GM18499 (cell line): ENCODE measurements at regions not wholly inside any gene's neighbourhood (a gene's known extent, or its start where the extent isn't known, plus 50 kb on each side); places are given as distances from the start of the nearest gene placed in this dataset.
"Not testable (repeated sequence)": the region's sequence is repeated elsewhere in the genome, so short reads cannot be mapped to it uniquely, and the experiment has no call there.

Source experiments
- ATAC-seq: cut with Tn5 transposase; IDR thresholded peaks from one replicate; pipeline ENCODE4 v1.9.1; 2021; ENCODE audit warnings: moderate number of reproducible peaks; ENCODE audit not compliant: insufficient read depth, unreplicated experiment

DNA sequence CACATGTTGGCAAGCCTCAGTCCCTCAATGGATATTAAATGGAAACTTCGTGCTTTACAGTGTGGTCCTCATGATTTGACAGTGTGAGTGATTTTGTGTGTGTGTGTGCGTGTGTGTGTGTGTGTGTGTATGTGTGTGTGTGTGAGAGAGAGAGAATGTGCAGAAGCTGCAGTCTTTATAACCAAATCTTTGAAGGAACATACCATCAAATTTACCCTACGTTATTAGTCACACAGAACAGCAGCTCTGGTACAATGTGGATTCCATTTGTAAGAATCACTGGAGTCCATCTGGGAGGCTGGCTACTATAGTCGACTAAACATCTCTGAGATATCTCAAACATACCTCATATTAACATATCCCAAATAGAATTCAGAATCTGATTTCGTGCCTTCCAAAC, 928.0 kb upstream of the POT1 start:
- no peak for ATAC-seq

DNA sequence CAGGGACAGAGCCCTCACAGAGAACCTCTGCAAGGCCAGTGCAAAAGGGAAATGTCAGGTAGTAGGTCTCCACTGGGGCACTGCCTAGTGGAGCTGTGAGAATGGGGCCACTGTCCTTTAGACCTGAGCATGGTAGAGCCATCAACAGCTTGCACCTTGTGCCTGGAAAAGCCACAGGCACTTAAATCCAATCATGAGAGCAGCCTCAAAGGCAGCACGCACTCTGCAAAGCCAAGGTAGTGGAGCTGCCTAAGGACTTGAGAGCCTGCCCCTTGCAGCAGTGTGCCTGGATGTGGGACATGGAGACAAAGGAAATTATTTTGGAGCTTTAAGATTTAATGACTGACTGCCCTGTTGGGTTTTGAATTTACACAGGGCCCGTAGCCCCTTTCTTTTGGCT, 918.5 kb upstream of the POT1 start:
- ATAC-seq: no peak

DNA sequence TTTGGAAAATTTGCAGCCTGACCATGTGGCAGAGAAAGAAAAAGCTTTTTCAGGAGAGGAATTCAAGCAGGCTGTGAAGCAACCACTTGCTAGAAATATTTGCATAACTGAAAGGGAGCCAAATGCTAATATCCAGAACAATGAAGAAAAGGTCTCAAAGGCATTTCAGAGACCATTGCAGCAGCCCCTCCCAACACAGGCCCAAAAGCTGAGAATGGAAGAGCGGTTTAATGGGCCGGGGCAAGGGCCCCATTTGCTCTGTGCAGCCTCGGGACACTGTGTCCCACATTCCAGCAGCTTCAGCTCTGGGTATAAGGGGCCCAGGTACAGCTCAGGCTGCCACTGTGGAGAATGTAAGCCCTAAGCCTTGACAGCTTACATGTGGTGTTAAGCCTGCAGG, 918.1 kb upstream of the POT1 start:
- no peak for ATAC-seq

DNA sequence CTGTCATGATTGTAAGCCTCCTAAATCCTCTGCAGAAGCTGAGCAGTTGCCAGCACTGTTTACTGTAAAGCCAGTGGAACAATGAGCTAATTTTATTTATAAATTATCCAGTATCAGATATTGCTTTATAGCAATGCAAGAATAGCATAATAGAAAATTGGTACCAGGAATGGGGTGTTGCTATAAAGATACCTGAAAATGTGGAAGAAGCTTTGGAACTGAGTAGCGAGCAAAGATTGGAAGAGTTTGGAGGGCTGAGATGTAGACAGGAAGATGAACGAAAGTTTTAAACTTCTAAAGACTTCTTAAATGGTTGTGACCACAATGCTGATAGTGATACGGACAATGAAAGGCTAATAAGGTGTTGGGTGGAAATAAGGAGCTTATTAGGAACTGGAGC, 917.4 kb upstream of the POT1 start:
- no peak for ATAC-seq

DNA sequence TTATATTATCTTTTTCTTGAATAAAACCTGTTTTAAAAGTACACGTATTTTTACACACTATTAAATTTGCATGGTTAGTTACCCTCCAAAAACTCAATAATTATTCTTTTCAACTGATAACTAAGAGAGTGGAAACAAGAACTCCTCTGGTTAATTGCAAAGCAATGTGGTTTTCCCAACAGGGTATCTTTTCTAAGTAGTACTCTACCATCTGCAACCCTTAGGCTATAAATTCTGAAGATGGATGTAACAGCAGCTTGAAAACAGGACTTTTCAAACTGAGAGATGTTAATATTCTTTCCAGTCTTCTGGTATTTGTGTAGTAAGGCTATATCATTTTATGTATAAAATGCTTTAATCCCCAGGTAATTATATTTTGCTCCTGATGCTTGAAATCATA, 916.1 kb upstream of the POT1 start:
- ATAC-seq: no peak

DNA sequence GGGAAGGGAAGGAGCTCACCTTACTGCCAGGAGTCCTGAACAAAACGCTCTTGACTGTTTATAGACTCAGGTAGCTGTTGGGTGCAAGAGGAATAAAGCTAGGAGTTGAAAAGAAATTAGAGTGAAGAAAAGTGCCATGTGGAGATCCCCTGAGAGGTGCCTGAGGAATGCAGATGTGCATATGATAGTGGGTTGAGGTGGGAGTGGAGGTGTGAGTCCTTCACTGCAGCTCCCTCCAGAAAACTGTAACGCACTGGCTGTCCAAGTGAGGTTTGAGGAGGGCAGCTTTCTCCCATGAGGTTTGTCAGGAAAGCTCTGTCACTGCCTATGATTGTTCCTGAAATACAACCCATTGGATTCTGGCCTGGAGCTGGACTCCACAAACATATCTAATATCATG, 904.8 kb upstream of the POT1 start:
- no peak for ATAC-seq

DNA sequence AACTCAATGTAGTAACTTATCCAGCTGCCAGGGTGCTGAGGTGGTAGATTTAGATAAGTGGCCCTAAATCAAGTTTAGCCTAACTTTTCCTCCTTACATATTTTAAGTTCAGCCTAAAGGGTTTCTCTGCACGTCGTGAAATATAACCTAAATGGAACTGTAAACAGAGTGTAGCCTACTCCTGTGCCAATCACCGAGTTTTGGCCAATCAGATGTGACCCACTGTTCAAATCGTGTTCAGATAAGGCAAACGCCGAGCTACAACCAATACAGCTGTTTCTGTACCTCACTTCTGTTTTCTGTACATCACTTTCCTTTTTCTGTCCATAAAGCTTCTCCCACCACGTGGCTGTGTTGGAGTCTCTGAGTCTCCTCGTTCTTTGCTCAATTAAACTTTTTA, 904.2 kb upstream of the POT1 start:
- ATAC-seq: no peak

DNA sequence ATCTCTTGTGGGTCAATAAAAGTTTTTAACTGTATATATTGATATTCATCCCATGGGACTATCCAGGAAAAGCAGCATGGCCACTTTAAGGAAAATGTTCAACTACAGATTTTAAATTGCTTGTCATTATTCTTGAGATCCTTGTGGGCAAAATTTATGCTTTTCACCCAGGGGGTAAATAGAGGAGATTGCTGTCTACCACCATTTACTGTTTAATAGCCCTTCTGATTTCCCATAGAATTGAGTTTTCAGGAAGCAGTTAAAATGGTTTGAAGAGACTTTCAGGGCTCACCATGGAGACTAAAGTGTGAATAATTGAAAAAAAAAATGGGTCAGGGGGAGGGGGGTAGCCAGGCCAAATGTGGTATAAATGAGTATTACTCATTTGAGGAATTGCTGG, 901.1 kb upstream of the POT1 start:
- no peak for ATAC-seq

DNA sequence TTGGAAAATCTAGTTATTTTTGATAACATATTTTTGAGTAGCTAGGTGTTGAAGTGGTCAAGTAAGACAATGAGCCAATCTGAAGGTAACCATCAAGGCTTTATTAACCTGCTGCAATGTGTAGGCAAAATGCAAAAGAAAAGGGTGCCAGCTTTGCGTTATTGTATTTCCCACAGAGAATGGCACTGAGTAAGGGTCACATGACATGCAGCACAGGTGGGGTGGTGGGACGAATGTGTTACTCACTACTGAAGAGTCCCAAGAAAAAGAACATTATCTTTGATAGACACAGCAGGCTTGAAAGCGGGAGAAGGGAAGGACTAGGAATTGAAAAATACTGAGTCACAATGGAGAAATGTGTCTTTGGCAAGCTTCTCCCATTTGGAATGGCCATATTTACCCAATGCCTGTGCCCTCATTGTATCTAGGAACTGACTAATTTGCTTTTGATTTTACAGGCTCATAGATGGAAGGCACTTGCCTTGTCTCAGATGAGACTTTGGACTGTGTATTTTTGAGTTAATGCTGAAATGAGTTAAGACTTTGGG, 898.6 kb upstream of the POT1 start:
- ATAC-seq: no peak

DNA sequence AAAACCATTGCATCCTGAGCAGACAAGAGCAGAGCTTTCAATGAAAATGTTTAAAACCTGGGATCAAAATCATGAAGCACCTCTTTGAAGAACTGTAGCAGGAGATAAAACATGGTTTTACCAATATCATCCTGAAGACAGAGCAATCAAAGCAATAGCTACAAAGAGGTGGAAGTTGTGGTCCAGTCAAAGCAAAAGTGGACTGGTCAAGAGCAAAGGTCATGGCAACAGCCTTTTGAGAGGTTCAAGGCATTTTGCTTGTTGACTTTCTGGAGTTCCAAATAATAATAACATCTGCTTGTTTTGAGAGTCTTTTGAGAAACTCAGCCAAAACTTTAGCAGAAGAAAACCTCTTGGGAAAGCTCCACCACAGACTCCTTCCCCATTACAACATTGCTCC, 893.9 kb upstream of the POT1 start:
- ATAC-seq: no peak

DNA sequence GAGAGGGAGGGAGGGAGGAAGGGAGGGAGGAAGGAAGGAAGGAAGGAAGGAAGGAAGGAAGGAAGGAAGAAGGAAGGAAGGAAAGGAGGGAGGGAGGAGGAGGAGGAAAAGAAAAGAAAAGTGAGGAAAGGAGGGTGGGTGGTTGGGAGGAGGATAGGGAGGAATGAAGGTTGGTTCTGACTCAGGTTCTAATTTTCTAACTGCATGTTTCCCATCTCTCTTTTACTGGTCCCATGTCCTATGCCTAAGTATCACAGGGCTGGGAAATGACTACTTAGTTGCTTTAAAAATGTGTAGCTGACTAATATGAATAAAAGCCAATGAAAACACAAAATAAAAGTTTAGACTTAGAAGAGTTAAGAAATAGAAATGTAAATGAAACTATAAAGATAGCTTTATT, 890.9 kb upstream of the POT1 start:
- no peak for ATAC-seq

DNA sequence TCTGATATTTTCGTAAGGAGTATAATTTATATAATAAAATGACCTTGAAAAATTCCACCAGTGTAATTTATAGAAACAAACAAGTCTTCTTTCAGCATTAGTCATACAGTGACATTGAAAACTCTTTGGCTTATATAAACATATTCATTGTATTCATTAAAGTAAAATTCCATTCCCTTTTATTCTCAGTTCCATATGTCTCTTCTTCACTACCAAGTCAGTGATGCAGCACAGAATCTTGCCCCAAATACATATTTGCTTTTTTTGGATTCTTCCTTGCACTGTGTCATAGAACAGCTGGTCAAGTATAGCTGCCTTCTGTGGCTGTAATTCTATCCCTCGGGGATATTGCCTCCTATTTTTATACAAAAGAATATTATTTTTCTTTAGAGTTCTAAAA, 884.5 kb upstream of the POT1 start:
- no peak for ATAC-seq

DNA sequence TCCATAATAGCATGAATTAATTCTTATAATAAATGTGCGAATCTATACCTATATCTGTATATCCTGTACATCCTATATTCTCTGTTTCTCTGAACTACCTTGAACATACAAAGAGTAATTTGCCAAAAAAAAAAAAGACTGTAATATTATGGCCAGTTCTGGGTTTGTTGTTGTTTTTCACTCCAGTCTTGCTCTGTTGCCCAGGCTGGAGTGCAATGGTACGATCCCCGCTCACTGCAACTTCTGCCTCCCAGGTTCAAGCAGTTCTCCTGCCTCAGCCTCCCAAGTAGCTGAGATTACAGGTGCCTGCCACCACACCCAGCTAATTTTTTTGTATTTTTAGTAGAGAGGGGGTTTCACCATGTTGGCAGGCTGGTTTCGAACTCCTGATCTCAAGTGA, 876.9 kb upstream of the POT1 start:
- ATAC-seq: not testable (repeated sequence)

DNA sequence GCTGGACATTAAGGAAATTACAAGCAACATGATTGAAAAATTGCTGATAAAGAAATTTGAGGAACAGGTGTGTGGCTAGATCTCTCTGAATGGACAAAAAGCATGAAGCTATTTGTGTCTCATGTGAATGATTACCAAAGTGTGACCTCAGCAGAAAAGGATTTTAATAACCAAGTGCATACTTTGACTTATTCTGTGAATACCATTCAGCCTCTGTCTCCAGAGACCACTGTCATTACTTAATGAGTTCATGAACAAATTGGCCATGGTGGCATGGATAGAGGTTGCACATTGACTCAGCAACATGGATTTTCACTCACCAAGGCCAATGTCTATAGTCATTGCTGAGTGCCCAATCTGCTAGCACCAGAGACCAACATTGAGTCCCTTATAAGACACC, 874.6 kb upstream of the POT1 start:
- no peak for ATAC-seq

DNA sequence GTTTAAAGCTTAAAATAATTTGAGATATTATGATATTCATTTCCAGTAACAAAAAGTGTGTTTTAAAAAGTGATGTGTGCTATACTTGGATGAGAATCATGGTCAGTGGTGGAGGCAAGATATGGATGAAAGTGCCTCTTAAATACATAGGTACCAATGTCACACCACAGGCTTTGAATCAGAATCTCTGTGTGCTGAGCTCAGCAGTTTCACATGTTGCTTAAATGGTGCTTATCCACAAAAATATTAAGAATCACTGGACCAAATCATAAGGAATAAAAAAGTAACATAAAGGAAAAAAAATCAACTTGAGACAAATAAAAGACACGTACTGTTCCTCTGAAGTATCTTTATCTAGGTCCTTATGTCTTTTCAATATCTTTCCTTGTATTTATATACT, 850.5 kb upstream of the POT1 start:
- no peak for ATAC-seq

DNA sequence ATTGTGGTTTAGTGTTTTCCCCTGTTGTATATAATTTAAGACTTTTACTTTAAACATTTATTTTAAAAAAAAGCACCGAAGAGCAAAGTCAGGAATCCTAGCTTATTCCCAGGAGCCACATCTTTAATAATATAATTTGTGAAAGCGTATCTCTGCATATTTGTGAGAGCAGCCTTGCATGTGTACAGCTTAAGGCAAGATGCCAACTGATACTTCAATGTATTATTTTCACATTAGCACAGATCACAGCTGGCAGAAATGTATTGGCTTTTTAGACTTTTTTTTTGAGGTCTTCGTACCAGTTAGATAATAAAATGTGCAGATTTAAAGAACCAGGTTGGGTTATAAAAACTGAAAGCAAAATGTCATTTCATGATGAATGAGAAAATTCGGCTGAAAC, 845.7 kb upstream of the POT1 start:
- no peak for ATAC-seq

DNA sequence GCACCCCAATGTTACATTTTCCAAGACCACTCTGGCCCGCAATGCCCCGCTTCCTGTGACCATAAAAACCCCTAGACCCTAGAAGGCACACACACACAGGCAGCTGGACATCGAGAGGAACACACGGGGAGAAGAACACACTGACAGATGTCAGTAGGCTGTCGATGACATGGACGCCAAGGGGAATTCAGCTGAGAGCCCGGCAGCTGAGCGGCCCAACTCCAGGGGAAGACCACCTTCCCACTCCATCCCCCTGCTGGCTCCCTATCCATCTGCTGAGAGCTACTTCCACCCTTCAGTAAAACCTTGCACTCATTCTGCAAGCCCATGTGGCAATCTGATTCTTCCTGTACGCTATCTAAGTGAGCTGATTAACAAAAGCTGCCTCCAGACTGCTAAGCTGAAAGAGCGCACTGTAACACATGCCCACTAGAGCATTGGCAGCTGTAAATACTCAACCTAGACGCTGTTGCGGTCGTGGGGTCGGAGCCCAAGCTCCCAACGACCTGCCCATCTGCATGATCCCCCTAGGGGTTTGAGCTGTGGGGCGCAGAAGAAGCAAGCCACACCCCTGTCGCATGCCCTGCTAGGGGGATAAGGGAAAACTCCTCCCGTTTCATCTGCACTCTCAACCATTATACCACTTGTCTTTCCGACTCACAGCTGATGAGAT, 843.6 kb upstream of the POT1 start:
- ATAC-seq: no peak

DNA sequence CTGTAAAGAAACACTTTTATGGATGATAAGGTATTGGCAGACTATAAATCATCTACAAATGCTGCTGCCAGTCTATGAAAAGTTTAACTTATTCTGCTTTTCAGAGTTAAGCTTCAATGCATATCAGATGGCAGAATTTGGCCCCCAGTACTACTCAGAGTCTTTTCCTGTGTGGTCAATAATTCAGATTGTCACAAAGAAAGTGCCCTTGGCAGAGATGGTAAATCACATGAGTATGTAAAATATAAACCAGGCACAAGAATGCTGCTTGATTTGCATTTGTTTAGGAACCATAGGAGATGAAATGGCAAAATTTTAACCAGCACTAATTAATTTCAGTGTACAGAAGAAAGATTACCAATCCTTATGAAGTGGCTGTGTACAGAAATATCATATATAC, 818.3 kb upstream of the POT1 start:
- ATAC-seq: no peak

DNA sequence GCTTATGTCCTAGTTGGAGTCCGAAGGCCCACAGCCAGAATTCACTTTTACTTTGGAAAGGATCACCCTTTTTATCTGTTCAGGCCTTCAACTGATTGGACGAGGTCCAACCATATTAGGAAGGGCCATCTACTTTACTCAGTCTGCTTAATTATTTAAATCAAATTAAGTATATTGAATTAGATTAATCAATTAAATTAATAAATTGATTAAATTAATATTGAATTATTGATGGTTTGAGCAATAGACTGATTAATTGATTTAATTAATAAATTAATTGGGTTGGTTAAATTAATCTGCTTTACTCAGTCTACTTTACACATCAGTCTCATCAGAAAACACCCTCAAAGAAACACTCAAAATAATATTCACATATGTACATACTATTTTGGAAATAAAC, 816.9 kb upstream of the POT1 start:
- no peak for ATAC-seq

DNA sequence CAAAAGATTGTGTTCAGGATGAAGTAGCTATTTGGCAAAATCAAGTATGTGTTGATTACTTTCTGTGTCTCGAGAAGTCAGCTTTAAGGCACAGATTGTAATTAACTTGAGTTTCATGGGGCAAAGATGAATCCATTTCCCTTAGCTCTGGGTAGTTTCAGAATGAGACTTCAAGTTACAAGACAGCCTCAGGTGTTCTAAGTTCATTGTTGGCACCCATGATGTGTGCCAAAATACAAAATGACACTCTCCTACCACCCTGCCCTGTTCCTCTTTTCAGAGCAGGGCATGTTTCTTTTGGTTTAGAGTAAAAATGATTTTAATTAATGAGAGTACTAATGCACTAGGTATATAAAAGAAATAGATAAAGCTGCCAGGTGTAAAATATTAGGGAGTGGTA, 797.6 kb upstream of the POT1 start:
- ATAC-seq: no peak

DNA sequence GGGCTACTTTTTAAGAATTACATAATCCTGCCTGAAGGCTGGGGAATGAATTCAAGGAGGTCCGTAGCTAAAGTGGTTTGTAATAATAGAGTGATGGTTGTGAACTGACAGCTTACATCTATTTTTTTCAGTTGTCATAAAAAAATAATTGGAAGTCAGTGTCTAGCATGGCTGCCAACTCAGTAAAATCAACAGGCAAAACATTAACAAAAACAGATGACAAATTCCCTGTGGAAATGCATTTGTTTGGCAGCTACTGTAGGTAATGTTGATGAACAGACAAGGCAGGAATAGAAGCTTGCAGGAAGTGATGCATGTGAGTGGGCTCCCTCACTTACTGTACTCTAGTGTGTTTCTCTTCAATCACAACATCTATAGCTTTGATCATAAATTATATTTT, 766.0 kb upstream of the POT1 start:
- no peak for ATAC-seq

DNA sequence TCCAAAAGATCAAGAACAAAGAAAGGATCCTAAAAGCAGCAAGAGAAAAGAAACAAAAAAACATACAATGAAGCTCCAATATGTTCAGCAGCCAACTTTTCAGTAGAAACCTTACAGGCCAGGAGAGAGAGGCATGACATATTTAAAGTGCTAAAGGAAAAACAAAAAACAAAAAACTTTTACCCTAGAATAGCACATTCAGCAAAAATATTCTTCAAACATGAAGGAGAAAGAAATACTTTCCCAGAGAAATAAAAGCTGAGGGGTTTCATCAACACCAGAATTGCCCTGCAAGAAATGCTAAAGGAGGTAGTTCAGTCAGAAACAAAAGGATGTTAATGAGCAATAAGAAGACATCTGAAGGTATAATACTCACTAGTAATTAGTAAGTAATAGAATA, 753.5 kb upstream of the POT1 start:
- ATAC-seq: no peak

DNA sequence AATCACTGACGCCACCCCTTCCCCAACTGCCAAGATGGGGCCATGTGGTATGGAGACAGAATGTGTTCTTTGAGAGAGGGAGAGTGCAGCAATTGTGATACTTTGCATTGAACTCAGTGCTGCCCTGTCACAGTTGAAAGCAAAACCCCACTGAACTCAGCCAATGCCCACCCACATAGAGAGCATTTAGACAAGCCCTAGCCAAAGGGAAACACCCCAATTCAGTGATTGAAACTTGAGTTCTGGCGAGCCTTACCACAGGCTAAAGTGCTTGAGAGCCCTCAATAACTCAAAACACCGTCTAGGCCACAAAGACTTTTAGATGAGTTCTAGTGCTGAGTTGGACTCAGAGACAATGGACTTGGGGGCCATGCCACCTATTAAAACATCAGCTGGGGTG, 751.9 kb upstream of the POT1 start:
- ATAC-seq: no peak
